ENCODE measurements at regions not wholly inside any gene's neighbourhood (a gene's known extent, or its start where the extent isn't known, plus 50 kb on each side); places are given as distances from the start of the nearest gene placed in this dataset.

- no peak for DNase-seq (ENCODE audit: extremely low read depth, insufficient read length)
- no peak for TF ChIP-seq CTCF (IDR thresholded peaks at IDR 0.05; ENCODE audit: insufficient read depth, low read length, poor library complexity, severe bottlenecking)
- no peaks in the 10 kb centered on the region for H3K27me3 ChIP-seq (replicated peaks; ENCODE audit: control insufficient read depth, insufficient read depth, low read length)
- no peaks in the 10 kb centered on the region for H3K36me3 ChIP-seq (ENCODE audit: control insufficient read depth, insufficient read depth, low read length)
- H3K4me3 ChIP-seq (replicated peaks; ENCODE audit: low read depth, low read length): no peak overlapping the region
Observed at GRCh38 chr5:52560366-52560765, 227.3 kb upstream of the ITGA1 start.

GRCh38 chr5:52562473-52562872 is 225.2 kb upstream of the ITGA1 start:
- DNase-seq (ENCODE audit: extremely low read depth, insufficient read length): no peak
- TF ChIP-seq CTCF (IDR thresholded peaks at IDR 0.05; ENCODE audit: insufficient read depth, low read length, poor library complexity, severe bottlenecking): no peak
- Histone ChIP-seq H3K4me3 (replicated peaks; ENCODE audit: low read depth, low read length) (no peak overlapping the region), H3K36me3 (ENCODE audit: control insufficient read depth, insufficient read depth, low read length) (no peaks in the 10 kb centered on the region), H3K27me3 (replicated peaks; ENCODE audit: control insufficient read depth, insufficient read depth, low read length) (no peaks in the 10 kb centered on the region)

- no peak for DNase-seq (ENCODE audit: extremely low read depth, insufficient read length)
- no peaks in the 10 kb centered on the region for H3K27me3 ChIP-seq (replicated peaks; ENCODE audit: control insufficient read depth, insufficient read depth, low read length)
- TF ChIP-seq CTCF (IDR thresholded peaks at IDR 0.05; ENCODE audit: insufficient read depth, low read length, poor library complexity, severe bottlenecking): no peak
- H3K36me3 ChIP-seq (ENCODE audit: control insufficient read depth, insufficient read depth, low read length): no peaks in the 10 kb centered on the region
- H3K4me3 ChIP-seq (replicated peaks; ENCODE audit: low read depth, low read length): no peak overlapping the region
Observed at GRCh38 chr5:52564587-52564986, 223.1 kb upstream of the ITGA1 start.

GRCh38 chr5:52577546-52577945 is 210.2 kb upstream of the ITGA1 start:
- no peak for TF ChIP-seq CTCF (IDR thresholded peaks at IDR 0.05; ENCODE audit: insufficient read depth, low read length, poor library complexity, severe bottlenecking)
- H3K36me3 ChIP-seq (ENCODE audit: control insufficient read depth, insufficient read depth, low read length): no peaks in the 10 kb centered on the region
- H3K4me3 ChIP-seq (replicated peaks; ENCODE audit: low read depth, low read length): no peak overlapping the region
- no peak for DNase-seq (ENCODE audit: extremely low read depth, insufficient read length)
- no peaks in the 10 kb centered on the region for H3K27me3 ChIP-seq (replicated peaks; ENCODE audit: control insufficient read depth, insufficient read depth, low read length)

- TF ChIP-seq CTCF (IDR thresholded peaks at IDR 0.05; ENCODE audit: insufficient read depth, low read length, poor library complexity, severe bottlenecking): no peak
- Histone ChIP-seq H3K27me3 (replicated peaks; ENCODE audit: control insufficient read depth, insufficient read depth, low read length) (no peaks in the 10 kb centered on the region), H3K4me3 (replicated peaks; ENCODE audit: low read depth, low read length) (no peak overlapping the region), H3K36me3 (ENCODE audit: control insufficient read depth, insufficient read depth, low read length) (no peaks in the 10 kb centered on the region)
- DNase-seq (ENCODE audit: extremely low read depth, insufficient read length): no peak
Observed at GRCh38 chr5:52579391-52579790, 208.3 kb upstream of the ITGA1 start.

GRCh38 chr5:52580921-52581320 is 206.8 kb upstream of the ITGA1 start:
- no peak for TF ChIP-seq CTCF (IDR thresholded peaks at IDR 0.05; ENCODE audit: insufficient read depth, low read length, poor library complexity, severe bottlenecking)
- Histone ChIP-seq H3K27me3 (replicated peaks; ENCODE audit: control insufficient read depth, insufficient read depth, low read length) (no peaks in the 10 kb centered on the region), H3K36me3 (ENCODE audit: control insufficient read depth, insufficient read depth, low read length) (no peaks in the 10 kb centered on the region), H3K4me3 (replicated peaks; ENCODE audit: low read depth, low read length) (no peak overlapping the region)
- DNase-seq (ENCODE audit: extremely low read depth, insufficient read length): no peak
